ENCODE measurements at regions not wholly inside any gene's neighbourhood (a gene's known extent, or its start where the extent isn't known, plus 50 kb on each side); places are given as distances from the start of the nearest gene placed in this dataset.

DNA sequence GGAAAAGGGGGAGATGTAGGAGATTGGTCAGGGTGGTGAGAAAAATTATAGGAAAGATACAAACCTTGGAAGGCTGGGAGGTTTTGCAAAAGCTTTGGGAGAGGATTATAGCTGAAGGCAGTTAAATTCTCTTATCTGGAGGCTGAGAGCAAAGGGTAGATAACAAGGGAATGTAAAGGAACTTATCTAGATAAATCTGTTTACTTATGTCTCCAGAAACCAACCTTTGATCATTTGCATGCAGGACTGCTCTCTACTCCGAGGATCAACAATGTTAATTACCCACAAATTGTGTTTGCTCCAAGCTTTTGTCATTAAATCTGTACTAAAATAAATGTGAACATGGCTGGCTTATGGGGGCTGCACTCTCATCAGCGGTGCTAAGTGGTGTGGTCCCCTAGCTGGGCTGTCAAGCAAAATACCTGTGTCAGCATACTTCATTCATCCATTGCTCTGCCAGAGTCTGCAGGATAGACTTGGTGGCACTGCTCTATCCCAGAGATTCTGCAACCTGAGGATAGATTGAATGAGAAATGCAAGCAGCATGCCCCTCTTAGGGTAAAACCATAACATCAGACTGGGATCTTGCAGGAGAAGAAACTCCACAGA is 1599.2 kb upstream of the TENM4 start:
- TF ChIP-seq CTCF (IDR thresholded peaks at IDR 0.05) (no peak), POLR2A (IDR thresholded peaks at IDR 0.05) (no peak)
